A549 (cell line): ENCODE measurements at regions not wholly inside any gene's neighbourhood (a gene's known extent, or its start where the extent isn't known, plus 50 kb on each side); places are given as distances from the start of the nearest gene placed in this dataset.

Experiments
- ATAC-seq, 2 experiments: fragments of 200-7000 bp in 1 of 2; fragments of >200 bp in 1 of 2; cut with Nextera tagmentation in 1 of 2; cut with Tn5 transposase in 1 of 2; 3 replicates each; pipeline versions ENCODE4 v1.8.0 to v1.9.1; 2018 to 2020; ENCODE audit warnings: mild to moderate bottlenecking in 1 of 2, moderate library complexity in 1 of 2
- CTCF ChIA-PET: fragments of 300-600 bp; sonication (Branson Sonifier 250); formaldehyde crosslinking; extraction: SDS; loops from one replicate; lab custom pipeline; 2021; ENCODE audit warnings: antibody characterized with exemption, inconsistent platforms; lab: Yijun Ruan, JAX
- POLR2A ChIA-PET: fragments of 350-600 bp; formaldehyde crosslinking; extraction: SDS; loops from one replicate; lab custom pipeline; 2021; ENCODE audit warnings: antibody characterized with exemption, inconsistent platforms; lab: Yijun Ruan, JAX
- DNase-seq, 2 experiments: peaks; one replicate each; pipeline versions ENCODE4 v3.0.0 to v3.0.0-alpha.2; 2011 to 2016; ENCODE audit warnings: low read depth in 1 of 2, low spot score in 1 of 2
- FAIRE-seq: peaks from 2 replicates; lab custom pipeline; 2011; peaks lifted over from hg19 to GRCh38; lab: Jason Lieb, UNC
- H3K27ac ChIP-seq, 2 experiments: fragments of >200 bp; sonication (Bioruptor Twin); formaldehyde crosslinking; 3 replicates each; pipeline ENCODE4 v1.5.1; 2016 to 2017
- H3K4me1 ChIP-seq: fragments of >200 bp; sonication (Bioruptor Twin); formaldehyde crosslinking; 3 replicates; pipeline ENCODE4 v1.6.1; 2016
- H3K4me2 ChIP-seq: fragments of >200 bp; sonication (Bioruptor Twin); formaldehyde crosslinking; 3 replicates; pipeline ENCODE4 v1.6.1; 2016
- H3K4me3 ChIP-seq: fragments of >200 bp; sonication (Bioruptor Twin); formaldehyde crosslinking; 3 replicates; pipeline ENCODE4 v1.5.1; 2016
- H3K9me3 ChIP-seq: fragments of >200 bp; sonication (Bioruptor Twin); formaldehyde crosslinking; 3 replicates; pipeline ENCODE4 v1.6.1; 2016
- ATOH8 ChIP-seq: fragments of 250-450 bp; sonication (Bioruptor Pico); IDR thresholded peaks from 2 replicates; pipeline ENCODE4 v1.5.0; 2020; ENCODE audit warnings: low read depth, mild to moderate bottlenecking, moderate library complexity
- CHD2 ChIP-seq: fragments of 150-350 bp; IDR thresholded peaks from 2 replicates; pipeline ENCODE4 v1.6.1; 2014; ENCODE audit warnings: low read length; ENCODE audit not compliant: partially characterized antibody
- CHD4 ChIP-seq: fragments of 200-600 bp; sonication (generic); IDR thresholded peaks from 2 replicates; pipeline ENCODE4 v1.6.1; 2016; ENCODE audit warnings: antibody characterized with exemption, mild to moderate bottlenecking, borderline replicate concordance
- E2F6 ChIP-seq: IDR thresholded peaks from 2 replicates; pipeline ENCODE4 v1.6.1; 2012; ENCODE audit warnings: low read depth, borderline replicate concordance
- ELK1 ChIP-seq: fragments of 150-350 bp; IDR thresholded peaks from 2 replicates; pipeline ENCODE4 v1.6.1; 2014; ENCODE audit warnings: low read depth, mild to moderate bottlenecking, low read length
- EP300 ChIP-seq, 2 experiments: fragments of >200 bp; sonication (Bioruptor Twin); formaldehyde crosslinking; IDR thresholded peaks; 2 replicates in 1 of 2; 3 replicates in 1 of 2; pipeline ENCODE4 v1.6.1; 2016 to 2017
- FOSL2 ChIP-seq, 2 experiments: fragments of 450-650 bp in 1 of 2; fragments of >200 bp in 1 of 2; sonication (Bioruptor Twin) in 1 of 2; formaldehyde crosslinking; IDR thresholded peaks; 2 replicates each; pipeline versions ENCODE4 v1.5.0 to v1.6.1; 2016 to 2020; ENCODE audit warnings: mild to moderate bottlenecking in 1 of 2, moderate library complexity in 1 of 2
- FOXS1 ChIP-seq: fragments of 250-450 bp; sonication (Bioruptor Pico); IDR thresholded peaks from 2 replicates; pipeline ENCODE4 v1.5.0; 2020; ENCODE audit warnings: mild to moderate bottlenecking, moderate library complexity
- HOXA7 ChIP-seq: fragments of 250-450 bp; sonication (Bioruptor Pico); IDR thresholded peaks from 2 replicates; pipeline ENCODE4 v1.5.0; 2020; ENCODE audit warnings: mild to moderate bottlenecking, moderate library complexity
- HOXB5 ChIP-seq: fragments of 250-450 bp; sonication (Bioruptor Pico); IDR thresholded peaks from 2 replicates; pipeline ENCODE4 v1.5.0; 2020; ENCODE audit warnings: mild to moderate bottlenecking, moderate library complexity
- PHF8 ChIP-seq: fragments of 200-600 bp; sonication (generic); IDR thresholded peaks from 2 replicates; pipeline ENCODE4 v1.6.1; 2016; ENCODE audit warnings: low read depth, mild to moderate bottlenecking, antibody characterized with exemption, moderate library complexity, borderline replicate concordance
- POLR2AphosphoS2 ChIP-seq: conservative IDR thresholded peaks from 2 replicates; pipeline ENCODE4 v1.6.1; 2012; ENCODE audit warnings: low read length, improper control_type of control experiment, inconsistent platforms
- TFCP2L1 ChIP-seq: fragments of 250-450 bp; sonication (Bioruptor Pico); IDR thresholded peaks from 2 replicates; pipeline ENCODE4 v1.5.0; 2021; ENCODE audit warnings: mild to moderate bottlenecking
- ZNF302 ChIP-seq: fragments of 250-450 bp; sonication (Bioruptor Pico); IDR thresholded peaks from 2 replicates; pipeline ENCODE4 v1.9.0; 2021; ENCODE audit warnings: inconsistent platforms, mild to moderate bottlenecking, moderate library complexity
- ZSCAN20 ChIP-seq: fragments of 250-450 bp; sonication (Bioruptor Pico); IDR thresholded peaks from 2 replicates; pipeline ENCODE4 v1.8.0; 2022; ENCODE audit warnings: mild to moderate bottlenecking, moderate library complexity
- WGBS: methylation state at CpG from one replicate; pipeline ENCODE4 v1.1.6; 2017; ENCODE audit errors: missing lambda C conversion rate; 5-methylcytosine and 5-hydroxymethylcytosine counted together
- TF ChIP-seq, protein P1 (sequence below): fragments of >200 bp; sonication (Bioruptor Twin); formaldehyde crosslinking; IDR thresholded peaks from 3 replicates; pipeline ENCODE4 v1.6.1; 2016

DNA sequence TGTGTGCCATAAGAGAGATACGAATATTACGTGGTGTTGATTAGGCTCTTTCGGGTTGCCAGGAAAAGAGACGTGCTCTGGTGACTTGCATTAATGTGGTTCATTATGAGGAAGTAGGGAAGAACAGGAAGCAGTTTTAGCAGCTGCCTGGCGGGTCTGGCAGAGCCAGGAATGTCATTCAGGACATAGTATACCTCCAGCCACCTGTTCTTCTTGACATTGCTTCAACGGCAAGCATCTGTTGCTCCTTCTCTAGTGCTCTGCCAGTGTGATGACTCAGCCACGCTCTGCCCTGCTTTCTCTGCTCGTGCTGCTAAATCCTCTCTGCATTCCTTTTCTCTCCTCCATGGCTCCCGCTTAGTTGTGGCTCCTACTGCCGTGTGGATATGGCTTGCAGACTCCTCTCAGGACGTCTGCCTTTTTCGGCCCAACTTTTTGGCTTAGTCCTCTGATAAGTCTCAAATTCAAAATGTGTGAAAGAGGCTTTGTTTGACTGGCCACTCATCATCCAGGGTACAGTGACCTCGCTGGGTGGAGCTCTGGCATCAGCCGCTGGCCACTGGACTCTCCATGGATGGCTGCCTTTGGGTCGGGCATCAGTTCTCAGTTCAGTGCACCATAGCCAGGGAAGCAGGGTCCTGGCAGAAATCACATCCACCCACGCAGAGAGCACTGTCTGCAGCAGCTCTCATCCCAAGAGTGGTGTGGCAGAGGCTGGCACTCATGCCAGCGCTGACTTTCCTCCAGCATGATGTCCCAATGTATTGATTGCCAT is 89.3 kb upstream of the KLF3 start:
- POLR2A ChIA-PET = no interaction called here
- Histone ChIP-seq H3K27ac (no peak overlapping the region), H3K4me2 (no peak overlapping the region), H3K4me1 (no peaks in the 10 kb centered on the region), H3K9me3 (no peaks in the 10 kb centered on the region), H3K4me3 (no peak overlapping the region)
- ATAC-seq = no peak
- TF ChIP-seq, protein P1, sequence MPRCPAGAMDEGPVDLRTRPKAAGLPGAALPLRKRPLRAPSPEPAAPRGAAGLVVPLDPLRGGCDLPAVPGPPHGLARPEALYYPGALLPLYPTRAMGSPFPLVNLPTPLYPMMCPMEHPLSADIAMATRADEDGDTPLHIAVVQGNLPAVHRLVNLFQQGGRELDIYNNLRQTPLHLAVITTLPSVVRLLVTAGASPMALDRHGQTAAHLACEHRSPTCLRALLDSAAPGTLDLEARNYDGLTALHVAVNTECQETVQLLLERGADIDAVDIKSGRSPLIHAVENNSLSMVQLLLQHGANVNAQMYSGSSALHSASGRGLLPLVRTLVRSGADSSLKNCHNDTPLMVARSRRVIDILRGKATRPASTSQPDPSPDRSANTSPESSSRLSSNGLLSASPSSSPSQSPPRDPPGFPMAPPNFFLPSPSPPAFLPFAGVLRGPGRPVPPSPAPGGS = no peak
- TF ChIP-seq ZSCAN20 (no peak), ATOH8 (CRISPR knock-in tag) (no peak), FOSL2 (IDR thresholded peaks at IDR 0.05) (no peak), FOSL2 (CRISPR knock-in tag; IDR thresholded peaks at IDR 0.05) (no peak), TFCP2L1 (CRISPR knock-in tag) (no peak), E2F6 (no peak), EP300 (IDR thresholded peaks at IDR 0.05) (no peak), PHF8 (no peak)
- 78% methylated on average over 13 of the region's 17 CpGs for WGBS
- no peak for FAIRE-seq
- CTCF ChIA-PET = no interaction called here
- DNase-seq = no peak

GRCh38 chr4:38576767-38577166 is 87.2 kb upstream of the KLF3 start:
- POLR2A ChIA-PET = no interaction called here
- no peak for ATAC-seq
- DNase-seq = no peak
- TF ChIP-seq ZNF302 (CRISPR knock-in tag) (no peak), CHD4 (no peak), HOXA7 (CRISPR knock-in tag) (no peak), POLR2AphosphoS2 (no peak)
- Histone ChIP-seq H3K27ac (no peak overlapping the region), H3K9me3 (no peaks in the 10 kb centered on the region), H3K4me2 (no peak overlapping the region), H3K4me3 (no peak overlapping the region), H3K4me1 (0 out of 3 replicates have a peak, but pooled peaks cover 3% of the 10 kb centered on the region)
- no peak for FAIRE-seq
- WGBS = 64% methylated on average over 3 of the region's 3 CpGs
- CTCF ChIA-PET = interaction anchor here (0.6 kb wide), 1 partner anchor 45 kb away, joined by 4 read pairs; no protein-coding TSS in a partner anchor

GRCh38 chr4:38577462-38577861 is 86.5 kb upstream of the KLF3 start:
- Histone ChIP-seq H3K9me3 (no peaks in the 10 kb centered on the region), H3K4me3 (no peak overlapping the region), H3K27ac (no peak overlapping the region), H3K4me1 (0 out of 3 replicates have a peak, but pooled peaks cover 5% of the 10 kb centered on the region), H3K4me2 (no peak overlapping the region)
- ChIA-PET CTCF (no interaction called here), POLR2A (no interaction called here)
- FAIRE-seq = no peak
- no peak for ATAC-seq
- no peak for TF ChIP-seq CHD2
- TF ChIP-seq ATOH8 (CRISPR knock-in tag) = no peak
- no peak for TF ChIP-seq FOXS1 (CRISPR knock-in tag)
- TF ChIP-seq ELK1 = no peak
- TF ChIP-seq HOXB5 (CRISPR knock-in tag) = no peak
- no peak for DNase-seq
